Hepatocyte (in vitro differentiated cells): ENCODE measurements at regions not wholly inside any gene's neighbourhood (a gene's known extent, or its start where the extent isn't known, plus 50 kb on each side); places are given as distances from the start of the nearest gene placed in this dataset.

Experiments used
- DNase-seq: peaks from one replicate; pipeline ENCODE4 v3.0.0-alpha.2; 2016; ENCODE audit warnings: low spot score
- H2AFZ ChIP-seq: fragments of 200-600 bp; sonication (generic); 2 replicates; pipeline ENCODE4 v1.6.0; 2016; ENCODE audit warnings: antibody characterized with exemption, mild to moderate bottlenecking
- H3K27ac ChIP-seq: fragments of 200-600 bp; sonication (generic); 2 replicates; pipeline ENCODE4 v1.5.1; 2016; ENCODE audit warnings: mild to moderate bottlenecking
- H3K27me3 ChIP-seq: fragments of 200-600 bp; sonication (generic); 2 replicates; pipeline ENCODE4 v1.6.1; 2016
- H3K36me3 ChIP-seq: fragments of 200-600 bp; sonication (generic); replicated peaks from 2 replicates; pipeline ENCODE4 v1.5.1; 2016; ENCODE audit warnings: low read depth; ENCODE audit not compliant: insufficient read depth
- H3K4me1 ChIP-seq: fragments of 200-600 bp; sonication (generic); 2 replicates; pipeline ENCODE4 v1.5.1; 2016; ENCODE audit warnings: mild to moderate bottlenecking, moderate library complexity; ENCODE audit not compliant: insufficient read depth
- H3K4me2 ChIP-seq: fragments of 200-600 bp; sonication (generic); 2 replicates; pipeline ENCODE4 v1.6.0; 2016
- H3K4me3 ChIP-seq: fragments of 200-600 bp; sonication (generic); 2 replicates; pipeline ENCODE4 v1.5.1; 2016; ENCODE audit warnings: mild to moderate bottlenecking
- H3K79me2 ChIP-seq: fragments of 200-600 bp; sonication (generic); 2 replicates; pipeline ENCODE4 v1.6.0; 2017; ENCODE audit warnings: mild to moderate bottlenecking
- H3K9me2 ChIP-seq: fragments of 200-600 bp; sonication (generic); replicated peaks from 2 replicates; pipeline ENCODE4 v1.6.0; 2017; ENCODE audit warnings: mild to moderate bottlenecking; ENCODE audit not compliant: insufficient read depth
- H3K9me3 ChIP-seq: fragments of 200-600 bp; sonication (generic); 2 replicates; pipeline ENCODE4 v1.5.1; 2016; ENCODE audit warnings: low read depth, mild to moderate bottlenecking
- H4K20me1 ChIP-seq: fragments of 200-600 bp; sonication (generic); 2 replicates; pipeline ENCODE4 v1.6.0; 2016; ENCODE audit warnings: mild to moderate bottlenecking; ENCODE audit not compliant: insufficient read depth, poor library complexity, severe bottlenecking
- CTCF ChIP-seq: fragments of 200-600 bp; sonication (generic); IDR thresholded peaks from 2 replicates; pipeline ENCODE4 v1.5.1; 2016; ENCODE audit warnings: antibody characterized with exemption, mild to moderate bottlenecking; ENCODE audit not compliant: poor library complexity
- EZH2 ChIP-seq: fragments of 200-600 bp; sonication (generic); IDR thresholded peaks from 2 replicates; pipeline ENCODE4 v1.6.1; 2016; ENCODE audit warnings: antibody characterized with exemption, mild to moderate bottlenecking, borderline replicate concordance
- EZH2phosphoT487 ChIP-seq: fragments of 200-600 bp; sonication (generic); IDR thresholded peaks from one replicate; pipeline ENCODE4 v1.6.1; 2018; ENCODE audit warnings: antibody characterized with exemption, mild to moderate bottlenecking, low read depth, moderate library complexity; ENCODE audit not compliant: unreplicated experiment, severe bottlenecking
- WGBS: methylation state at CpG from one replicate; pipeline ENCODE4 v1.1.6; 2016; ENCODE audit warnings: low lambda C conversion rate; ENCODE audit errors: missing lambda C conversion rate; 5-methylcytosine and 5-hydroxymethylcytosine counted together

- no peaks in the 10 kb centered on the region for H3K9me2 ChIP-seq
- H3K79me2 ChIP-seq = no peaks in the 10 kb centered on the region
- no peaks in the 10 kb centered on the region for H4K20me1 ChIP-seq
- TF ChIP-seq CTCF = no peak
- no peak for TF ChIP-seq EZH2phosphoT487
- no peak for TF ChIP-seq EZH2
- H3K4me1 ChIP-seq = no peaks in the 10 kb centered on the region
- no peak overlapping the region for H3K4me3 ChIP-seq
- no peaks in the 10 kb centered on the region for H3K36me3 ChIP-seq
- no peaks in the 10 kb centered on the region for H3K27me3 ChIP-seq
- H3K9me3 ChIP-seq = no peaks in the 10 kb centered on the region
- 62% methylated on average over 3 of the region's 3 CpGs for WGBS
- no peak overlapping the region for H2AFZ ChIP-seq
- no peak overlapping the region for H3K27ac ChIP-seq
- H3K4me2 ChIP-seq = no peak overlapping the region
- no peak for DNase-seq
Observed at GRCh38 chr7:131145770-131146169, 181.9 kb upstream of the MKLN1 start.

- no peak for DNase-seq
- Histone ChIP-seq H3K36me3 (no peaks in the 10 kb centered on the region), H3K4me2 (no peak overlapping the region), H3K4me1 (no peaks in the 10 kb centered on the region), H2AFZ (no peak overlapping the region), H3K27me3 (no peaks in the 10 kb centered on the region), H4K20me1 (no peaks in the 10 kb centered on the region), H3K79me2 (no peaks in the 10 kb centered on the region), H3K9me3 (no peaks in the 10 kb centered on the region), H3K27ac (no peak overlapping the region), H3K9me2 (no peaks in the 10 kb centered on the region), H3K4me3 (no peak overlapping the region)
- no peak for TF ChIP-seq CTCF
- no peak for TF ChIP-seq EZH2
- TF ChIP-seq EZH2phosphoT487 = no peak
Observed at GRCh38 chr7:131147604-131148003, 180.1 kb upstream of the MKLN1 start.

- Histone ChIP-seq H3K27me3 (no peaks in the 10 kb centered on the region), H3K9me2 (no peaks in the 10 kb centered on the region), H3K4me2 (no peak overlapping the region), H3K4me3 (no peak overlapping the region), H4K20me1 (no peaks in the 10 kb centered on the region), H3K4me1 (no peaks in the 10 kb centered on the region), H2AFZ (no peak overlapping the region), H3K9me3 (no peaks in the 10 kb centered on the region), H3K79me2 (no peaks in the 10 kb centered on the region), H3K36me3 (no peaks in the 10 kb centered on the region), H3K27ac (no peak overlapping the region)
- no peak for TF ChIP-seq CTCF
- TF ChIP-seq EZH2 = no peak
- TF ChIP-seq EZH2phosphoT487 = no peak
- 92% methylated on average over 4 of the region's 4 CpGs for WGBS
- no peak for DNase-seq
Observed at GRCh38 chr7:131148258-131148657, 179.4 kb upstream of the MKLN1 start.
